D721Med (cell line): ENCODE measurements at regions not wholly inside any gene's neighbourhood (a gene's known extent, or its start where the extent isn't known, plus 50 kb on each side); places are given as distances from the start of the nearest gene placed in this dataset.

Experiments
- DNase-seq: peaks from one replicate; pipeline ENCODE4 v3.0.0; 2011; ENCODE audit warnings: low spot score; ENCODE audit not compliant: insufficient read length
- FAIRE-seq: peaks from 2 replicates; lab custom pipeline; 2011; peaks lifted over from hg19 to GRCh38; lab: Jason Lieb, UNC
- TF ChIP-seq, protein P1 (sequence below): IDR thresholded peaks from 2 replicates; pipeline ENCODE4 v1.5.1; 2012; ENCODE audit warnings: mild to moderate bottlenecking, control low read depth; ENCODE audit not compliant: insufficient read depth; ENCODE audit errors: missing control alignments

DNA sequence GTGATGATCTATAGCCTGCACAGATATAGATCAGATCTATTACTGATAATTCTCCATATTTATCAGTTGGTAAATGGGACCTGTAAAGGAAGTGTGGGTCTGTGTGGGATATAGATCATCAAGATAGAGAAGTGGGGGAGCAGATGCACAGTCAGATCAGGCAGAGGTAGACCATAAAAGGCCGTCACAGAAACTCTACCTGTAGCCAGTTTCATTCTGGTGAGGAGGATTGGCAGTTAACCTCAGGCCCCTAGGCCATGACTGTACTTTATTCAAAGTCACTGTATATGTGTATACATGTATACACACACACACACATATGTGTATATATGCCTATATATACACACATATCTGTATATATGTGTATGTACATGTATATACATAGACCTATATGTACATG is 69.1 kb downstream of the ADM start:
- TF ChIP-seq, protein P1, sequence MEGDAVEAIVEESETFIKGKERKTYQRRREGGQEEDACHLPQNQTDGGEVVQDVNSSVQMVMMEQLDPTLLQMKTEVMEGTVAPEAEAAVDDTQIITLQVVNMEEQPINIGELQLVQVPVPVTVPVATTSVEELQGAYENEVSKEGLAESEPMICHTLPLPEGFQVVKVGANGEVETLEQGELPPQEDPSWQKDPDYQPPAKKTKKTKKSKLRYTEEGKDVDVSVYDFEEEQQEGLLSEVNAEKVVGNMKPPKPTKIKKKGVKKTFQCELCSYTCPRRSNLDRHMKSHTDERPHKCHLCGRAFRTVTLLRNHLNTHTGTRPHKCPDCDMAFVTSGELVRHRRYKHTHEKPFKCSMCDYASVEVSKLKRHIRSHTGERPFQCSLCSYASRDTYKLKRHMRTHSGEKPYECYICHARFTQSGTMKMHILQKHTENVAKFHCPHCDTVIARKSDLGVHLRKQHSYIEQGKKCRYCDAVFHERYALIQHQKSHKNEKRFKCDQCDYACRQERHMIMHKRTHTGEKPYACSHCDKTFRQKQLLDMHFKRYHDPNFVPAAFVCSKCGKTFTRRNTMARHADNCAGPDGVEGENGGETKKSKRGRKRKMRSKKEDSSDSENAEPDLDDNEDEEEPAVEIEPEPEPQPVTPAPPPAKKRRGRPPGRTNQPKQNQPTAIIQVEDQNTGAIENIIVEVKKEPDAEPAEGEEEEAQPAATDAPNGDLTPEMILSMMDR: no peak
- FAIRE-seq (no peak), DNase-seq (no peak)

DNA sequence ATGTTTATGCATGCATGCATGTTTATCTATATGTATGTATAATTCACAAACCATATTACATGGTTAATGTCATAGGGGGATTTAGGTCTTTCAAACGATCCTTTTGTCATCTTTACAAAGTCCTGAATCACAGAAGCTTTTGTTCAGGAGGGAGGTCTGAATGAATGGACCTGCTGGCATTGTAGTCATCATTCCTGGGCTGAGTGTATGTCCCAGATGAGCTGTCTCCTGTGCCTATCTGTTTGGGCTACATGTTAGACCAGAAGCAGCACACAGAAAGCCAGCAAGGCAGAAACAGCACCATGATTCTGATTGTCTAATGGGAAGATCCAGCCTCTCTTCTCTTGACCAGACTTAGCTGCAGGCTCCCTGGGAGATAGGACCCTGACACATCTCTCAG is 69.5 kb downstream of the ADM start:
- DNase-seq: no peak
- TF ChIP-seq, protein P1: no peak
- FAIRE-seq: no peak

GRCh38 chr11:10375280-10375971 is 70.6 kb downstream of the ADM start:
- TF ChIP-seq, protein P1: no peak
- FAIRE-seq: no peak
- DNase-seq: no peak

- DNase-seq (no peak), FAIRE-seq (no peak)
- TF ChIP-seq, protein P1: no peak
These were observed 71.2 kb downstream of the ADM start for GRCh38 chr11:10376061-10376460.

DNA sequence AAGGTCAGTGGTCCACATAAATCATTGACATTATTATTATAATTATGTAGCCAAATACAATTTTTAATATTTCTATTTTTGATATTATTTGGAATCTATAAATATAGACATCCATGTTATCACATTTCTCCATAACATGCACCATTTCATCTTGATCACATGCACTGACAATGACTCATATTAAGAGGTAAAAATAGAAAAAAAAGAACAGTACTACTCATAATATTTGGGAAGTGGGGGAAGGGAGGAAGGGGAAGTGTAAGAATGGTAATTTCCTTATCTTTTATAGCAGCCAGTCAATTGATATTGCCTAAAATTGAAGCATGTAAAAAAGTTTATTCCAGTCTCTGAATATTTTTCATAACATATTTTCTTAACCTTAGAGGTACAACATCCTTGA is 72.3 kb downstream of the ADM start:
- DNase-seq (no peak), FAIRE-seq (no peak)
- TF ChIP-seq, protein P1: no peak

DNA sequence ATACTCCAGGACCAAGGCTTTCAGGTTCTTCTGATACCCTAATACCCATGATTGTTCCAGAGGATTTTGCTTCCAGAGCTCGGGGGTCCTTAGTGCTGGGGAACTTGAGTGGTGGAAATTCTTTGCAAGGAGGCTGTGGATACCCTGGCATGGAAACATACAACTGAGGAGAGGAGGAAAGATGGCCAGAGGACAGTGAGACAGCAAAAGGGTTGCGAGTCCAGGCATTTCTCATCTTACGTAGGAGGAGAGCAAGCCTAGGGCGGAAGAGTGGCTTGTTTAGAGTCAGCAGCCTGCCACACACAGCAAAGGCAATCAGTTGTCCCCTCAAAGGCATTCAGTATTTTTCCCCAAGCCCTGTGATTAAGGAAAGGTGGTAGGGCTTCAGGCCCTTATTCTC is 73.5 kb downstream of the ADM start:
- FAIRE-seq (no peak), DNase-seq (no peak)
- TF ChIP-seq, protein P1: no peak

GRCh38 chr11:10379022-10379421 is 74.1 kb downstream of the ADM start:
- FAIRE-seq: no peak
- TF ChIP-seq, protein P1: no peak
- DNase-seq: no peak
